ENCODE measurements at regions not wholly inside any gene's neighbourhood (a gene's known extent, or its start where the extent isn't known, plus 50 kb on each side); places are given as distances from the start of the nearest gene placed in this dataset.

DNA sequence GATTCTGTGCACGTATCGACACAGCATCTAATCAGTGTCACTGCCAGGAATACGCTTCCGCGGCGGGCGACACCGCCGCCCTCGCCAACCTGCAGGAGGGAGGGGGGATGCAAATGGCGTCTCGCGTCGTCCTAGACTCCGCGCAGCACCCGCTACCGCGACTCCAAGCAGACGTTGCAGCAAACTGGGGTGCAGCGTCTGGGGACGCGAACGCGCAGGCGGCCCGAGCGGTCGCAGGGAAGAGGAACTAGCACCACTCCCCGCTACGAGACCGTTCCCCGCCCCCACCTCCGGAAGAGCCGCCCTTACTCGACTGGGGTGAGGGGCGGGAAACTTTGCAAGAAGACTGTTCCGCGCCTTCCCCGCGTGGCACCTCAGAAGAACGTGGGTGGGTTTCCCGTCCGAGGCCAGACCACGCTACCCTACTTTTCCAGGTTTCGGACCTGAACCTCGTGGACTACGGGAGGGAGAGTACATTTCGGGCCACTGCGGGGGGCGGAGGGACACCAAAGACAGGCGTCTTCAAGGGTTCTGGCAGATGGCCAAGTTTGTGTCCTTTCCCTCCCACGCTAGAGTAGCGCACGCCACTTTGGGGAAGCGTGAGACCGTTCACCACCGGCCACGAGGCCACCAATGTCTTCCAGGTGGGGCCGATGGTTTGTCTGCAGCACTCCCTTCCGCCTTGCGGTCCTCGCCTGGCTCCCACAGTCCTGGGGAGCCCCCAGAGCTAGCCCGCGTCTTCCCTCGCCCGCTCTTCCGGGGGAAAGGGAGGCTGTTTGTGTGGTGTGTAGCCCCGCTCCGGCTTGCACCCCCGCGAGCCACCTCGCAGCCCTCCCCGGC lies 78.0 kb upstream of the BCOR start (continued):
- peak; percentile 42 for TF ChIP-seq HNRNPLL (IDR thresholded peaks at IDR 0.05; ENCODE audit: low read depth, low read length, poor library complexity, severe bottlenecking)
- TF ChIP-seq TBX2 (CRISPR knock-in tag; IDR thresholded peaks at IDR 0.05; ENCODE audit: borderline replicate concordance): peak; percentile 66; the same call in 1 of the 2 replicates
- no peak for TF ChIP-seq SCMH1 (CRISPR knock-in tag; IDR thresholded peaks at IDR 0.05; ENCODE audit: borderline replicate concordance)
- TF ChIP-seq PHF8 (CRISPR knock-in tag; IDR thresholded peaks at IDR 0.05): peak; percentile 10; the same call in 1 of the 2 replicates
- TF ChIP-seq ZIK1 (CRISPR knock-in tag; IDR thresholded peaks at IDR 0.05; ENCODE audit: borderline replicate concordance, low read depth): no peak
- TF ChIP-seq, protein P1, sequence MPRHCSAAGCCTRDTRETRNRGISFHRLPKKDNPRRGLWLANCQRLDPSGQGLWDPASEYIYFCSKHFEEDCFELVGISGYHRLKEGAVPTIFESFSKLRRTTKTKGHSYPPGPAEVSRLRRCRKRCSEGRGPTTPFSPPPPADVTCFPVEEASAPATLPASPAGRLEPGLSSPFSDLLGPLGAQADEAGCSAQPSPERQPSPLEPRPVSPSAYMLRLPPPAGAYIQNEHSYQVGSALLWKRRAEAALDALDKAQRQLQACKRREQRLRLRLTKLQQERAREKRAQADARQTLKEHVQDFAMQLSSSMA (CRISPR knock-in tag; IDR thresholded peaks at IDR 0.05): no peak
- TF ChIP-seq CEBPG (CRISPR knock-in tag; IDR thresholded peaks at IDR 0.05): 0 out of 2 replicates have a peak, but pooled peaks have one; percentile 12
- peak; percentile 31; the same call in 1 of the 2 replicates for TF ChIP-seq SP5 (CRISPR knock-in tag; IDR thresholded peaks at IDR 0.05; ENCODE audit: borderline replicate concordance, low read depth)
- TF ChIP-seq, protein P2, sequence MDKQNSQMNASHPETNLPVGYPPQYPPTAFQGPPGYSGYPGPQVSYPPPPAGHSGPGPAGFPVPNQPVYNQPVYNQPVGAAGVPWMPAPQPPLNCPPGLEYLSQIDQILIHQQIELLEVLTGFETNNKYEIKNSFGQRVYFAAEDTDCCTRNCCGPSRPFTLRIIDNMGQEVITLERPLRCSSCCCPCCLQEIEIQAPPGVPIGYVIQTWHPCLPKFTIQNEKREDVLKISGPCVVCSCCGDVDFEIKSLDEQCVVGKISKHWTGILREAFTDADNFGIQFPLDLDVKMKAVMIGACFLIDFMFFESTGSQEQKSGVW (CRISPR knock-in tag; IDR thresholded peaks at IDR 0.05; ENCODE audit: borderline replicate concordance): no peak
- TF ChIP-seq FOSL2 (CRISPR knock-in tag; IDR thresholded peaks at IDR 0.05): no peak
- TF ChIP-seq POLR2A (IDR thresholded peaks at IDR 0.05; ENCODE audit: insufficient read depth in 1 of 2, low read depth in 2 of 2, low read length in 2 of 2): peak in 1 of 2 experiments; percentile 19; a peak in 2 of 4 replicates
- TF ChIP-seq KLF9 (CRISPR knock-in tag; IDR thresholded peaks at IDR 0.05; ENCODE audit: low read depth): no peak
- TF ChIP-seq, protein P3, sequence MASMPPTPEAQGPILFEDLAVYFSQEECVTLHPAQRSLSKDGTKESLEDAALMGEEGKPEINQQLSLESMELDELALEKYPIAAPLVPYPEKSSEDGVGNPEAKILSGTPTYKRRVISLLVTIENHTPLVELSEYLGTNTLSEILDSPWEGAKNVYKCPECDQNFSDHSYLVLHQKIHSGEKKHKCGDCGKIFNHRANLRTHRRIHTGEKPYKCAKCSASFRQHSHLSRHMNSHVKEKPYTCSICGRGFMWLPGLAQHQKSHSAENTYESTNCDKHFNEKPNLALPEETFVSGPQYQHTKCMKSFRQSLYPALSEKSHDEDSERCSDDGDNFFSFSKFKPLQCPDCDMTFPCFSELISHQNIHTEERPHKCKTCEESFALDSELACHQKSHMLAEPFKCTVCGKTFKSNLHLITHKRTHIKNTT (CRISPR knock-in tag; IDR thresholded peaks at IDR 0.05): no peak
- TF ChIP-seq ZNF572 (CRISPR knock-in tag; IDR thresholded peaks at IDR 0.05): 0 out of 2 replicates have a peak, but pooled peaks have one; percentile 61
- TF ChIP-seq CC2D1A (CRISPR knock-in tag; IDR thresholded peaks at IDR 0.05): no peak
- TF ChIP-seq IKZF4 (CRISPR knock-in tag; IDR thresholded peaks at IDR 0.05; ENCODE audit: borderline replicate concordance, low read depth, not compliant biosample characterization): no peak
- TF ChIP-seq PPARG (CRISPR knock-in tag; conservative IDR thresholded peaks at IDR 0.05): no peak
- TF ChIP-seq, protein P4, sequence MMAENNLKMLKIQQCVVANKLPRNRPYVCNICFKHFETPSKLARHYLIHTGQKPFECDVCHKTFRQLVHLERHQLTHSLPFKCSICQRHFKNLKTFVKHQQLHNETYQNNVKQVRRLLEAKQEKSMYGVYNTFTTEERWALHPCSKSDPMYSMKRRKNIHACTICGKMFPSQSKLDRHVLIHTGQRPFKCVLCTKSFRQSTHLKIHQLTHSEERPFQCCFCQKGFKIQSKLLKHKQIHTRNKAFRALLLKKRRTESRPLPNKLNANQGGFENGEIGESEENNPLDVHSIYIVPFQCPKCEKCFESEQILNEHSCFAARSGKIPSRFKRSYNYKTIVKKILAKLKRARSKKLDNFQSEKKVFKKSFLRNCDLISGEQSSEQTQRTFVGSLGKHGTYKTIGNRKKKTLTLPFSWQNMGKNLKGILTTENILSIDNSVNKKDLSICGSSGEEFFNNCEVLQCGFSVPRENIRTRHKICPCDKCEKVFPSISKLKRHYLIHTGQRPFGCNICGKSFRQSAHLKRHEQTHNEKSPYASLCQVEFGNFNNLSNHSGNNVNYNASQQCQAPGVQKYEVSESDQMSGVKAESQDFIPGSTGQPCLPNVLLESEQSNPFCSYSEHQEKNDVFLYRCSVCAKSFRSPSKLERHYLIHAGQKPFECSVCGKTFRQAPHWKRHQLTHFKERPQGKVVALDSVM (CRISPR knock-in tag; IDR thresholded peaks at IDR 0.05): 0 out of 2 replicates have a peak, but pooled peaks have one; percentile 20
- TF ChIP-seq, protein P5, sequence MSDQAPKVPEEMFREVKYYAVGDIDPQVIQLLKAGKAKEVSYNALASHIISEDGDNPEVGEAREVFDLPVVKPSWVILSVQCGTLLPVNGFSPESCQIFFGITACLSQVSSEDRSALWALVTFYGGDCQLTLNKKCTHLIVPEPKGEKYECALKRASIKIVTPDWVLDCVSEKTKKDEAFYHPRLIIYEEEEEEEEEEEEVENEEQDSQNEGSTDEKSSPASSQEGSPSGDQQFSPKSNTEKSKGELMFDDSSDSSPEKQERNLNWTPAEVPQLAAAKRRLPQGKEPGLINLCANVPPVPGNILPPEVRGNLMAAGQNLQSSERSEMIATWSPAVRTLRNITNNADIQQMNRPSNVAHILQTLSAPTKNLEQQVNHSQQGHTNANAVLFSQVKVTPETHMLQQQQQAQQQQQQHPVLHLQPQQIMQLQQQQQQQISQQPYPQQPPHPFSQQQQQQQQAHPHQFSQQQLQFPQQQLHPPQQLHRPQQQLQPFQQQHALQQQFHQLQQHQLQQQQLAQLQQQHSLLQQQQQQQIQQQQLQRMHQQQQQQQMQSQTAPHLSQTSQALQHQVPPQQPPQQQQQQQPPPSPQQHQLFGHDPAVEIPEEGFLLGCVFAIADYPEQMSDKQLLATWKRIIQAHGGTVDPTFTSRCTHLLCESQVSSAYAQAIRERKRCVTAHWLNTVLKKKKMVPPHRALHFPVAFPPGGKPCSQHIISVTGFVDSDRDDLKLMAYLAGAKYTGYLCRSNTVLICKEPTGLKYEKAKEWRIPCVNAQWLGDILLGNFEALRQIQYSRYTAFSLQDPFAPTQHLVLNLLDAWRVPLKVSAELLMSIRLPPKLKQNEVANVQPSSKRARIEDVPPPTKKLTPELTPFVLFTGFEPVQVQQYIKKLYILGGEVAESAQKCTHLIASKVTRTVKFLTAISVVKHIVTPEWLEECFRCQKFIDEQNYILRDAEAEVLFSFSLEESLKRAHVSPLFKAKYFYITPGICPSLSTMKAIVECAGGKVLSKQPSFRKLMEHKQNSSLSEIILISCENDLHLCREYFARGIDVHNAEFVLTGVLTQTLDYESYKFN (CRISPR knock-in tag; conservative IDR thresholded peaks at IDR 0.05): peak; percentile 38; the same call in 1 of the 2 replicates
- 0 out of 2 replicates have a peak, but pooled peaks have one; percentile 34 for TF ChIP-seq SNAI1 (CRISPR knock-in tag; IDR thresholded peaks at IDR 0.05; ENCODE audit: borderline replicate concordance)
- TF ChIP-seq ZNF234 (CRISPR knock-in tag; conservative IDR thresholded peaks at IDR 0.05): no peak

All from HepG2 (cell line).